B cell (primary cell): ENCODE measurements at regions not wholly inside any gene's neighbourhood (a gene's known extent, or its start where the extent isn't known, plus 50 kb on each side); places are given as distances from the start of the nearest gene placed in this dataset.

Experiments
- ATAC-seq: fragments of 200-7000 bp; cut with Tn5 transposase; one replicate; pipeline ENCODE4 v1.10.0; 2021; ENCODE audit warnings: low read depth, mild to moderate bottlenecking, moderate number of reproducible peaks, moderate library complexity
- CTCF ChIA-PET: fragments of 350-600 bp; sonication (Branson Sonifier 250); formaldehyde crosslinking; loops from one replicate; lab custom pipeline; 2021; ENCODE audit warnings: antibody characterized with exemption, inconsistent platforms; lab: Charles Lee
- POLR2A ChIA-PET: fragments of 350-600 bp; sonication (Branson Sonifier 250); formaldehyde crosslinking; loops from one replicate; lab custom pipeline; 2021; ENCODE audit warnings: antibody characterized with exemption; lab: Charles Lee
- DNase-seq: peaks from one replicate; pipeline ENCODE4 v3.0.0; 2013
- H2AFZ ChIP-seq: 2 replicates; pipeline ENCODE4 v1.6.1; 2012; ENCODE audit warnings: mild to moderate bottlenecking, low read depth, low read length; ENCODE audit not compliant: insufficient read depth, poor library complexity, severe bottlenecking
- H3K27ac ChIP-seq, 2 donors: 1 replicate in 1 of 2; 2 replicates in 1 of 2; pipeline ENCODE4 v1.5.1; 2012 to 2013; ENCODE audit warnings: low read length in 2 of 2, mild to moderate bottlenecking in 2 of 2, moderate library complexity in 1 of 2
- H3K27me3 ChIP-seq, 4 experiments: fragments of 200-600 bp in 1 of 4; sonication (generic) in 1 of 4; replicated peaks in 1 of 4; 1 replicate in 2 of 4; 2 replicates in 2 of 4; pipeline versions ENCODE4 v1.6.1 to v1.7.0; 2013 to 2016; ENCODE audit warnings: low read length in 3 of 4, mild to moderate bottlenecking in 2 of 4, mixed read lengths in 1 of 4, moderate library complexity in 1 of 4; ENCODE audit not compliant: insufficient read depth in 4 of 4, control insufficient read depth in 3 of 4; ENCODE audit errors: control extremely low read depth in 1 of 4
- H3K36me3 ChIP-seq, 2 experiments: replicated peaks in 1 of 2; 1 replicate in 1 of 2; 2 replicates in 1 of 2; pipeline versions ENCODE4 v1.6.1 to v1.7.1; 2013; ENCODE audit warnings: low read length in 1 of 2; ENCODE audit not compliant: insufficient read depth in 2 of 2, control insufficient read depth in 1 of 2; ENCODE audit errors: control extremely low read depth in 1 of 2, extremely low read depth in 1 of 2
- H3K4me1 ChIP-seq, 2 donors: fragments of 200-600 bp in 1 of 2; sonication (generic) in 1 of 2; 1 replicate in 1 of 2; 2 replicates in 1 of 2; pipeline versions ENCODE4 v1.5.1 to v1.6.1; 2013 to 2017; ENCODE audit warnings: low read length in 2 of 2; ENCODE audit not compliant: control insufficient read depth in 2 of 2, insufficient read depth in 2 of 2
- H3K4me2 ChIP-seq: replicated peaks from 2 replicates; pipeline ENCODE3; 2012; ENCODE audit warnings: mild to moderate bottlenecking, low read depth, low read length; ENCODE audit not compliant: poor library complexity, severe bottlenecking
- H3K4me3 ChIP-seq, 5 experiments: fragments of 200-600 bp in 1 of 5; sonication (generic) in 1 of 5; 1 replicate in 3 of 5; 2 replicates in 2 of 5; pipeline versions ENCODE4 v1.5.1 to v1.7.0; 2011 to 2016; ENCODE audit warnings: low read length in 4 of 5, mild to moderate bottlenecking in 4 of 5, low read depth in 2 of 5, control low read depth in 1 of 5, moderate library complexity in 1 of 5; ENCODE audit not compliant: insufficient read depth in 1 of 5; ENCODE audit errors: control extremely low read depth in 1 of 5, extremely low read depth in 1 of 5
- H3K79me2 ChIP-seq: fragments of 200-600 bp; sonication (generic); one replicate; pipeline ENCODE4 v1.6.0; 2016; ENCODE audit warnings: low read length; ENCODE audit not compliant: control insufficient read depth, insufficient read depth
- H3K9ac ChIP-seq: fragments of 200-600 bp; sonication (generic); 2 replicates; pipeline ENCODE4 v1.6.1; 2017; ENCODE audit warnings: mild to moderate bottlenecking, low read length, moderate library complexity
- H3K9me3 ChIP-seq, 3 donors: one replicate each; pipeline versions ENCODE4 v1.6.1 to v1.7.1; 2013; ENCODE audit warnings: low read length in 2 of 3; ENCODE audit not compliant: control insufficient read depth in 2 of 3, insufficient read depth in 1 of 3; ENCODE audit errors: control extremely low read depth in 1 of 3
- H4K20me1 ChIP-seq: 2 replicates; pipeline ENCODE4 v1.6.0; 2012; ENCODE audit warnings: mild to moderate bottlenecking, low read length; ENCODE audit not compliant: insufficient read depth, control insufficient read depth, poor library complexity, severe bottlenecking
- H3K27ac Mint-ChIP-seq: one replicate; pipeline ENCODE4 v1.8.0; 2021; ENCODE audit warnings: mixed read lengths
- H3K27me3 Mint-ChIP-seq: one replicate; pipeline ENCODE4 v1.8.0; 2021; ENCODE audit warnings: mixed read lengths
- H3K4me1 Mint-ChIP-seq: one replicate; pipeline ENCODE4 v1.8.0; 2021; ENCODE audit warnings: mixed read lengths
- H3K4me3 Mint-ChIP-seq: one replicate; pipeline ENCODE4 v1.8.0; 2021; ENCODE audit warnings: mixed read lengths
- H3K9me3 Mint-ChIP-seq: one replicate; pipeline ENCODE4 v1.8.0; 2022; ENCODE audit warnings: mixed read lengths; ENCODE audit not compliant: insufficient read depth
- CTCF ChIP-seq: fragments of 200-600 bp; IDR thresholded peaks from one replicate; pipeline ENCODE4 v1.8.0; 2022; ENCODE audit warnings: antibody characterized with exemption, mild to moderate bottlenecking
- EZH2 ChIP-seq: IDR thresholded peaks from 2 replicates; pipeline ENCODE4 v1.6.1; 2012; ENCODE audit warnings: borderline replicate concordance, low read depth, mild to moderate bottlenecking, moderate library complexity, low read length; ENCODE audit not compliant: insufficient read depth, poor library complexity, severe bottlenecking
- WGBS: methylation state at CpG from one replicate; pipeline ENCODE4 v1.1.5; 2013; ENCODE audit warnings: missing lambda C conversion rate; ENCODE audit not compliant: insufficient coverage; 5-methylcytosine and 5-hydroxymethylcytosine counted together
- intact Hi-C: fragments of 100-400 bp; cut with micrococcal nuclease; formaldehyde crosslinking; loops from one replicate; pipeline ENCODE4 v1.10.0; 2022

- no peak overlapping the region for H3K9ac ChIP-seq
- H3K9me3 Mint-ChIP-seq = no peaks in the 10 kb centered on the region
- H3K27me3 ChIP-seq = no peaks in the 10 kb centered on the region
- H3K36me3 ChIP-seq = no peaks in the 10 kb centered on the region
- H3K27me3 Mint-ChIP-seq = peaks cover 6% of the 10 kb centered on the region
- H3K4me1 ChIP-seq = no peaks in the 10 kb centered on the region
- no peaks in the 10 kb centered on the region for H3K79me2 ChIP-seq
- no peaks in the 10 kb centered on the region for H4K20me1 ChIP-seq
- H3K4me2 ChIP-seq = no peak overlapping the region
- intact Hi-C loops = no loop called here
- H3K4me3 ChIP-seq = no peak overlapping the region
- ChIA-PET POLR2A (no interaction called here), CTCF (no interaction called here)
- ATAC-seq (no peak), DNase-seq (no peak)
- no peak overlapping the region for H3K27ac Mint-ChIP-seq
- TF ChIP-seq EZH2 (no peak), CTCF (no peak)
- 81% methylated on average over 2 of the region's 5 CpGs for WGBS
- H3K9me3 ChIP-seq = no peaks in the 10 kb centered on the region
- no peak overlapping the region for H3K4me3 Mint-ChIP-seq
- no peaks in the 10 kb centered on the region for H3K4me1 Mint-ChIP-seq
- no peak overlapping the region for H2AFZ ChIP-seq
- no peak overlapping the region for H3K27ac ChIP-seq
Observed at GRCh38 chr1:65509912-65510680, 89.6 kb downstream of the LEPR start.

- no peak overlapping the region for H3K27ac Mint-ChIP-seq
- H3K4me3 Mint-ChIP-seq = no peak overlapping the region
- H3K27me3 Mint-ChIP-seq = peaks cover 6% of the 10 kb centered on the region
- no peaks in the 10 kb centered on the region for H3K79me2 ChIP-seq
- H3K4me1 ChIP-seq = no peaks in the 10 kb centered on the region
- no peak for ATAC-seq
- no CpG with 5 or more reads among the region's 1 CpG for WGBS
- ChIA-PET POLR2A (no interaction called here), CTCF (no interaction called here)
- H3K4me1 Mint-ChIP-seq = no peaks in the 10 kb centered on the region
- H3K9me3 ChIP-seq = no peaks in the 10 kb centered on the region
- no peak overlapping the region for H3K27ac ChIP-seq
- no peak overlapping the region for H3K4me2 ChIP-seq
- H3K36me3 ChIP-seq = no peaks in the 10 kb centered on the region
- DNase-seq = no peak
- H3K27me3 ChIP-seq = no peaks in the 10 kb centered on the region
- intact Hi-C loops = no loop called here
- no peak for TF ChIP-seq EZH2
- no peak for TF ChIP-seq CTCF
- H3K9ac ChIP-seq = no peak overlapping the region
- no peaks in the 10 kb centered on the region for H4K20me1 ChIP-seq
- no peak overlapping the region for H3K4me3 ChIP-seq
- no peaks in the 10 kb centered on the region for H3K9me3 Mint-ChIP-seq
- no peak overlapping the region for H2AFZ ChIP-seq
Observed at GRCh38 chr1:65510961-65511360, 90.5 kb downstream of the LEPR start.
